Activated CD4-positive, alpha-beta T cell treated with anti-CD3 and anti-CD28 coated beads, Interleukin-2, amount 50 U/mL, for 16 hours (primary cell): ENCODE measurements at regions not wholly inside any gene's neighbourhood (a gene's known extent, or its start where the extent isn't known, plus 50 kb on each side); places are given as distances from the start of the nearest gene placed in this dataset.
A peak's percentile ranks its signal among the peaks of the same experiment; 100 is the strongest.

Experiments
- DNase-seq: peaks from one replicate; pipeline ENCODE4 v3.0.0-alpha.2; 2020

DNA sequence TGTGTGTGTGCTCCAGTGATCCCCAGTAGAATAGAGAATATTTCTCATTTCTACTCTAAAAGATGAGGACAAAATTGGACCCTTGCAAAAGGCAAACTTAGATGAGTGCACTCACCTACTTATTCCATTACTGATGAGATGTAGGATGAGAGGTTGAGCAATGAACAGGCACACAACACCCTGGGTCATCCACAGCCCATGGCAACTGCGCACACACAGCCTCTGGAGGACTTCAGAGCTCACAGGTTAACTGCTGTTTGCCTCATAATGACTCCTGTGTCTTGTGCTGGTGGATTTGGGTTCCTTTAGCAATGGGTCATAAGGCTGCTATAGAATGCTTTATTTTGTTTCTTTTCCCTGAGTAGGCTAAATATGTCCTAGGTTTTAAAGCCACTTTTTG is 103.6 kb upstream of the TNFAIP3 start:
- DNase-seq, result no peak

DNA sequence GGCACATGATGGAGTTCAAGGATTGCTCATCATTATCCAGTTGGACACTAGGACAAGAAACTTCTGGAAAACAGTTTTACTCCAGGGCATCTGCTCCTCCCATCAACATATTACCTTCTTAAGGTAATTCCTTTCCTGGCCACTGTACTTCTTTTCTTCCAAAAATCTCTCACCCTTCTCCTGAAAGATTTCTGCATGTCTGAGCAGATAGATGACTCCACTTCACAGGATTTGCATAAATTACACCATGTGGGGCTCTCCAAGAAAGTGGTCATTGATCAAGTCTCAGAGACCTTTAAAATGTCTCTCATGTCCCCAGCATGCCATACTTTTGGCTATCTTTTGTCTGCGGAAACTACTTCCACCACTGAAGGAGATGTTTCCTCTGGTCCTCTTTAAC is 103.2 kb upstream of the TNFAIP3 start:
- DNase-seq, result no peak

GRCh38 chr6:137764464-137764863 is 102.6 kb upstream of the TNFAIP3 start:
- DNase-seq, result no peak

- DNase-seq, result no peak
Observed at GRCh38 chr6:137765059-137765458, 102.0 kb upstream of the TNFAIP3 start.

DNA sequence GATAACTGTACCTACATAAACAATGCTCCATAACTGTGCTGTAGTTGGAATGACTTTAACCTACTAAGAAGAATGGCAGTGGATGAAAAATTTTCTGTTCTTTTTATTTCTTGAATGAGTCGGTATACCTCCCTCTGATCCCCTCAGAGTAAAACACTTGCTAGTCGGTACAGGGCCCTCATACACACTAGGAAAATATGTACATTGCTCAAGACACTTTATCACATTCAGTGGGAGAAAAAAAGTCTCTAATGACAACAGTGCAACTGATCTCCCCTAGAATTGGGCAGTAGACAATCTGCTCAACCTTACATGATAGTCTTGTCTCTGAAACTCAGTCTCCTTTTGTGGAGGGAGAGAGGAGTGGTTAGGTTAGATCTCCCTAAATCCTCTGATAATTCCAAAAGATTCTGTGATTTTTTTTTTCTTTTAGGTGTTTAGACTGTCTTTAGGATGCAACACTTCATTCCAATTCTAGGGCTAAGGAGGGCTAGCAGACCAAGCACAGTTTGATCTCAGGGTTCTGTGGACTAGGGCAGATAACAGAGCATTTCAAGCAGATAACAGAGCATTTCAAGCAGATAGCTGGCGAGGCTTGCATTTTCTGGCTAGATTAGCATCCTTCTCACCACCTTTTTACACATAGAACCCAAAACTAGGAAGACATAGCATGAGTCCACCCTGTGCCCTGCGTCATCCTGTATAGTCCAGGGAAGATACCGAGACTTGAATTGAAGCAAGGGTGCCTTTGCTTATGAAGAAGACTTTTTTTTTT is 100.3 kb upstream of the TNFAIP3 start:
- no peak for DNase-seq

DNA sequence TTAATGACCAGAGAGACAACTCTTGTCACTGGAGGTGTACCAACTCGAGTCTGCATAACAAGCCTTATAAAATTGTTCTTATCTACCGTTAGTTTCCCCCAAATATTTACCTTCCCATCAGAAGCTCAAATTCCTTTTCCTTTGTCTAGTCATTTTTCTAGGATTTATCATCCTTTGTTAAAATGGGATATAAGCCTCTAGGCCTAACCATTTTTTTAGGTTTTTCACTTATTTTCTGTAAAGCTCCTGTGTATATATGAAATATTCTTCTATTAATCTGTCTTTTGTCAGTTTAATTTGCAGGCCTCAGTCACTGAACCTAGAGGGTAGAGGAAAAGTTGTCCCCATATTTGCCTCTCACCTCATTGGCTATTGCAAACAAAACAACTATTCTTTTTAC is 99.6 kb upstream of the TNFAIP3 start:
- no peak for DNase-seq

- DNase-seq, result peak; percentile 6
Observed at GRCh38 chr6:137767911-137768690, 99.0 kb upstream of the TNFAIP3 start.

GRCh38 chr6:137768935-137769334 is 98.1 kb upstream of the TNFAIP3 start:
- DNase-seq, result no peak

DNA sequence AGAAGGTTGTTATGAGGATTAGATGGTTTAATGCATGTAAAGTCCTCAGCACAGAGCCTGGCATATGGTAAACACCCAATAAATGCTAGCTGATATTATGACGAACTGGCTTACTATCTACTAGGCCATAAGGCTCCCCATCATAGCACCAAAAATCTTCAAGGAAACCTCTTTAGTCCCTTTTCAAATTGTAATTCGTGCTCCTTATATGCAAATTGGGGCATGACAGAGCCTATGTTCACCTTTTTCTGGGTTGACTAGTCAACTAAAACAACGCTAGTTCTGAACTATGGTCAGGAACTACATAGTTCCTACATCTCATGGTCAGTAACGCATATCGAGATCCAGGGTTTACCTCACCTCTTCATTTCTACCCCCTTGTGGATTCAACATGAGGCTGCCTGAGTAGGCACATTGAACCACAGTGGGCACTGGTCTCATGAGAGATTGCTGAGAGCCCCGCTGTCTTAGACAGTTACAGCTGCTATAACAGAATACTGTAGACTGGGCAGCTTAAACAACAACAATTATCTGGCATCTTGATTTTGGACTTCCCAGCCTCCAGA is 97.2 kb upstream of the TNFAIP3 start:
- no peak for DNase-seq

DNA sequence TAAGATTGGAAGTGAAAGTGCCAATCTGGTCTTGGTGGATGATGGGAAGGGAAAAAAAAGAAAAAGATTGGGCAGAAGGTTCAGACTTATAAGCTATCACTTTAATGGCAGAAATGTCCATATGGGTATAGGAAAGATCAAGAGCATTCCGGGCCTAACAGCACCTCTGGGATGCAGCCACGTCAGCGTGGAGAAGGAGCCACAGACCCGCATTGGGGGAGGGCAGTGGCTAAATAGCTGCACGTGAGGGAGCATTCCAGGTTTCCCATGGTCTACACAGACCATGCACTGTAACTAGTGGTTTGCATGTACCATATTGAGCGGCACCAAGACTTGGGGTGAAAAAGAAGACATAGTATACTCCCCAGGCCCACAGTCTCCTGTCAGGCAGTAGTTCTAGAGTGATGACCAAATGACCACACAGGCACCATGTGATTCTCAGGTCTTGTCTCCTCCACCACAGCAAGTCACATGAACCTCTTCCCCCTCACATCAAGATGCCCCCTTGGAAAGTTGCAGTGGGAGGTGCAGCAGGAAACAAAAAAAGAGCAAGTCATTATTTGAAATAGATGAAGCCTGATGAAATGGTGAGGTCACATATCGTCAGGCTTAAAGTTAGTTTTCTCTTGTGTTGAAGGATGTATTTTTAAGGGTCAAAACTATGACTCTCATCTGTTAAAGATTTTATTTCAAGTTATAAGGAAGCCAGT is 94.4 kb upstream of the TNFAIP3 start:
- DNase-seq, result no peak

- DNase-seq, result no peak
Observed at GRCh38 chr6:137775227-137775626, 91.8 kb upstream of the TNFAIP3 start.

DNA sequence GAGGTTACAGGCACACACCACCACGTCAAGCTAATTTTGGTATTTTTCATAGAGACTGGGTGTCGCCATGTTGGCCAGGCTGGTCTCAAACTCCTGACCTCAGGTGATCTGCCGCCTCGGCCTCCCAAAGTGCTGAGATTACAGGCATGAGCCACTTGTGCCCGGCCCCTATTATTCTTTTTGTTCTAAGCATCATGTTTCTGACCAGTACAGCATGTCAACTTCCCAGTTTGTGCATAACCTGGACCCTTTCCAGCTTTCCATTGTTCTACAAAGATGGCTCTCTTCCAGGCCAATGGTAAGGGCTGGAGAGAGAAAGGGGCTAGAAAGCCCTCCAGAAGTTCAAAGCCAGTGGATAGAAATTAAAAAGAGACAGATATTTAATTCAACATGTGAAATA is 91.3 kb upstream of the TNFAIP3 start:
- no peak for DNase-seq

- no peak for DNase-seq
Observed at GRCh38 chr6:137776256-137776655, 90.8 kb upstream of the TNFAIP3 start.

DNA sequence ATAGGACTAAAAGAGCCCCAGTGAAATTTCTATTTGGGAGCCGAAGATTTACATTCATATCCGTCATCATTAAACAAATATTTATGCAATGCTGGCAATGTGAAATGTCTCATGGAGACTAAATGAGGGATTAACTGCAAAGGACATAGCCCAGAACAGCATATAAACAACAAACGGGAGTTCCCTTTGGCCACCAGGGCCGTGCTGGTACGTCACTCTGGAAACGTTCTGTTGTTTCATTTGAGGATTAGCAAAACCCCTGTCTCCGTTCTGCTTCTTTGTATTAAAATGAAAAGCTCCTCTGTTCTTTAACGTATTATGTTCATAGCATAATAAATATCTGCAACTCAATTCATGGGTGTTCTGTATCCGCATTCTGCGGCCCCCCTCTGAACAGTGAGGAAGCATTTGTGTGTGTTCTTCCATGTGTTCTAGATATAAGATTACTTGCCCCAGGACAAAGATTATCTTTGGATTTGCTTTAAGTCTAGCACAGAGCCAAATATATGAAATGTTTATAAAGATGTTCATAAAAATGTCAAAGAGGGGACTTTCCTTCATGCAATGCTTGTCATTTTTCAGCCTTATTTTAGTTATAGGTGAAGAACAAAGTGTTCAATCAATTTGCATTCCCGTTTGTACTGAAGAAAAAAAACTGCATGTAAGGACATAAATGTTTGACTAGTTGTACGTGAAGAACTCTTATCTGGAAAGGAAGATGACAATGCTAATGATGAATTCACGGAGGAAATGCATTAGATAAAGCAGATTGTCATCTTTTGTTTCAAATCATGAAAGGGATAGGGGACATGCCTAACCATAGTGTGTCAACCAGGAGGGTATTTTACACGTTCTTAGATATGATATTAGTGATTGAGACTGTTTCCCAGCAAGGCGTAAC is 90.0 kb upstream of the TNFAIP3 start:
- no peak for DNase-seq

DNA sequence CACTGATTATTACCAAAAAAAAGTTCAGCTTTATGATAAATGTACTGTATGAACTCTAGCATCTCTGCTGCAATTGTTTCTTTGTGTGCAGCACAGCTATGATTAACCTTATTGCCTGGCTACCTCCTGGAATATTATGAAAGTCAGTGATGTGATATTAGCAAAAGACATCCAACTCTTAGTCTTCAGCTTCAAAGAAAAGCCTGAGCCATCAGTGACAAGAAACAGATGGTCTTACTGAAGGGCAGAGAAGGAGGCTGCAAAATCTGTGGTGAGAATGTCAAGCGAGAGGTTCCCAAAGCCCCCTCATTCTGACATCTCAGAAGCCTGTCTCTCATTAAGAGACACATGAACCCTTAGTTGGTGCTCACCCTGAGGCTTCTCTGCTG is 89.4 kb upstream of the TNFAIP3 start:
- no peak for DNase-seq

GRCh38 chr6:137779982-137780381 is 87.1 kb upstream of the TNFAIP3 start:
- DNase-seq, result no peak

DNA sequence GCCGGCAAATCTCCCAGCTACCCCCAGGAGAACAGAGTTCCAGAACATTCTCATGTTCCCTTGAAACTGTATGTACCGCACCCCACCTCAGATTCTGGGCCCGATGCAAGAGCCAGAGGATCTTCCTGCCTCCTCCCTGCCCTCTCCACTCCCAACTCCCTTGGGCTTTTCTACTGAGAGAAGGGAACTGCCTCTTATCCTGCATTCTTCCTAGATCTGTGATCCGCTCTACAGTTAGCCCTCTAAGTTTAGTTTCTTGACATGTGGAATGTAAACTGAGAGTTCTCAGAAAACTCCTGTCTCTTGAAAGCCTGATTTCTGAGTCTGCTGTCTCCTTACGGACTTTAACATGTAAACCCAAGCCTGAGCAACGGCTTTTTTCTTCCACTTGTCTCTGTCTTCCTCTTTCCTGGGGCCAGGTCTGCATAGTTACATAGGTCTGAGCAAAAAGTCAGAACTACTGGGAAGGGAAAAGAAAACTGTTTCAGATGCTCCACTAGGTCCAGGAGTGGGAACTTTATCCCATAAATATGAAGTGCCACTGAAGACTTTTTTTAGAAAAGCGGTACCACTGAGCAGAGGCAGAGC is 86.5 kb upstream of the TNFAIP3 start:
- no peak for DNase-seq

DNA sequence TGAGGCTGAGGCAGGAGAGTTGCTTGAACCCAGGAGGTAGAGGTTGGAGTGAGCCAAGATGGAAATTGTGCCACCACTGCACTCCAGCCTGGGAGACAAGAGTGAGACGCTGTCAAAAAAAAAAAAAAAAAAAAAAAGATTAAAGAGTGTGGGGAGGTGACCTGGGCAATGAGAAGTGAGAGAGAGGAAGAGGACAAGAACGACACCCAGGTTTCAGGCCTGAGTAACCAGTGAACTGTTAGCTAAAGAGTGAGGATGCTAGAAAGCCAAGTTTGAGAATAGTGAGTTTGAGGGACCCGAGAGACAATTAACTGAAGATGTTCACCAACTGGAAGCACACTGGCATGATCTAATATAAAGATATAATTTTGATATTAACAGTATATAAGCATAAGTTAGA is 85.4 kb upstream of the TNFAIP3 start:
- no peak for DNase-seq

DNA sequence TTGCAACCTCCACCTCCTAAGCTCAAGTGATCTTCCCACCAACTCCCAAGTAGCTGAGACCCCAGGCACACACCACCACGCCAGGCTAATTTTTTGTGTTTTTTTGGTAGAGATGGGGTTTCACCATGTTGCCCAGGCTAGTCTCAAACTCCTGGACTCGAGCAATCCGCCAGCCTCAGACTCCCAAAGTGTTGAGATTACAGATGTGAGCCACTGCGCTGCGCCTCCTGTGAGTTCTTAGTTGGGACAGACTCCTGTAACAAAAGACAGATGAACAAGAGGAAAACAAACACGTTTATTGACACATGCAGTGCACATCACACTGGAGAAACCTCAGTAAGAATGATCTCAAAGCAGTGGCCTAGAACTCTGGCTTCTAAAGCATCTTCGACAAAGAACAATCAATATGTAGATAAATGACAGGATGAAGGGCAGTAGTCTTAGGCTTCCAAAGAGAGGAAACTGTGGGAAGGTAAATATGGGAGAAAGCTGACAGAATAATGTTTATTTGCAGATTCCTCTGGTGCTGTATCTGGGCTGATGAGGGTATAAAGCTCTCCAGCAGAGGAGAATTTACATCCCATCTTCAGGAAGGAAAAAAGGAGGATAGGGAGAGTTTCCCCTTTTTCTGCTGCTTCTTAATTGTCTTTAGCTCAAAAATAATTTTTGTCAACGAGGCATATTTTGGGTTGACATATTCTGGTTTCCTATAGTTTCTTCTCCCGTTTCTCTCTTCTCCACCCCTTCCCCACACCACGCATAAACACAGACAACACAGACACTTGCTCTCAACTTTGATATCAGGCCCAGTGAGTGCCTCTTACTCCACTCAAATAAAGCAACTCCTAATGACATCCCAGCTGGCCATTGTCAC is 84.7 kb upstream of the TNFAIP3 start:
- DNase-seq, result no peak

DNA sequence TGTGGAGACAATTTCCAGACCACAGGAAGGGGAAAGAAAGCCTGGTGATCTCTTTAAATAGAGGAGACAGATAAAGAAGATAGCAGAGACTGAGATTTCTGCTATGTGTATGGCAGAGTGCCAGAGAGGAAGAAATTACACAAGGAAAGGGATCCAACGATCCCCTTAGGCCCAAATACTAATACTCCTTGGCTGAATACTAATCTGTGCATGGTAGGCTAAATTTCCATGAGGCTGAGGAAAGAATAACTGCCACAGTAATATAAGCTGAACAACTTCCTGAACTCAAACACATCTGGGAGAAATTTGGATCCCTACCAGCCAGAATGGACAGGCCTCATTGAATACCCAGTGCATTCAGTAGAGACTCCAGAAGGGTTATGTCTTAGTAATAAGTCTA is 83.3 kb upstream of the TNFAIP3 start:
- DNase-seq, result no peak

DNA sequence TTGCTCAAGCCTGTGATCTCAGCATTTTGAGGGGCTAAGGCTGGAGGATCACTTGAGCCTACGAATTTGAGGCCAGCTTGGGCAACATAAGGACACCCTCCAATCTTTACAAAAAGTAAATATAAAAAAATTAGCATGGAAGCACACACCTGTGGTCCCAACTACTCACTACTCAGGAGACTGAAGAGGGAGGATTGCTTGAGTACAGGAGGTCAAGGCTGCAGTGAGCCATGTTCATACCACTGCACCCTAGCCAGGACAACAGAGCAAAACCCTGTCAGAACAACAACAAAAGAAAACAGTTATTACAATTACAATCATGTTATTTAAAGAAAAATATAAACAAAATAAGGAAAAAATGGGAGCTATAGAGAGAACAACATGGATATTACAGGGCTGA is 82.5 kb upstream of the TNFAIP3 start:
- DNase-seq, result no peak
